ENCODE measurements at regions not wholly inside any gene's neighbourhood (a gene's known extent, or its start where the extent isn't known, plus 50 kb on each side); places are given as distances from the start of the nearest gene placed in this dataset.

GRCh38 chr2:41079011-41079410 lies 627.1 kb upstream of the SLC8A1 start:
- TF ChIP-seq CTCF (IDR thresholded peaks at IDR 0.05; ENCODE audit: low read depth, low read length, missing input control) (no peak), RAD21 (IDR thresholded peaks at IDR 0.05) (no peak), ZBTB33 (IDR thresholded peaks at IDR 0.05) (no peak), EGR1 (IDR thresholded peaks at IDR 0.05; ENCODE audit: low read depth in 2 of 2) (no peak), JUND (IDR thresholded peaks at IDR 0.05) (no peak), GABPA (IDR thresholded peaks at IDR 0.05 in 1 of 2, conservative IDR thresholded peaks at IDR 0.05 in 1 of 2) (no peak), ATF3 (IDR thresholded peaks at IDR 0.05) (no peak)
